Karpas-422 (cell line): ENCODE measurements at regions not wholly inside any gene's neighbourhood (a gene's known extent, or its start where the extent isn't known, plus 50 kb on each side); places are given as distances from the start of the nearest gene placed in this dataset.

ENCODE experiments used
- DNase-seq: peaks from one replicate; pipeline ENCODE4 v3.0.0-alpha.2; 2015
- H2AFZ ChIP-seq: fragments of 200-600 bp; sonication (generic); 2 replicates; pipeline ENCODE4 v1.6.1; 2014; ENCODE audit warnings: antibody characterized with exemption, low read length, mixed read lengths
- H3K27ac ChIP-seq: fragments of 200-600 bp; sonication (generic); 2 replicates; pipeline ENCODE4 v1.5.1; 2014; ENCODE audit warnings: mild to moderate bottlenecking, low read length, moderate library complexity
- H3K27me3 ChIP-seq: fragments of 200-600 bp; sonication (generic); 2 replicates; pipeline ENCODE4 v1.6.1; 2014; ENCODE audit warnings: low read length, mixed read lengths
- H3K36me3 ChIP-seq: fragments of 200-600 bp; sonication (generic); 2 replicates; pipeline ENCODE4 v1.6.1; 2014; ENCODE audit warnings: low read length, mixed read lengths; ENCODE audit not compliant: insufficient read depth
- H3K4me1 ChIP-seq: fragments of 200-600 bp; sonication (generic); 2 replicates; pipeline ENCODE4 v1.6.1; 2014; ENCODE audit warnings: mild to moderate bottlenecking, low read length, mixed read lengths
- H3K4me2 ChIP-seq: fragments of 200-600 bp; sonication (generic); 2 replicates; pipeline ENCODE4 v1.6.1; 2014; ENCODE audit warnings: low read length, low read depth, mild to moderate bottlenecking; ENCODE audit not compliant: poor library complexity, severe bottlenecking
- H3K4me3 ChIP-seq: fragments of 200-600 bp; sonication (generic); 2 replicates; pipeline ENCODE4 v1.5.1; 2014; ENCODE audit warnings: mild to moderate bottlenecking, antibody characterized with exemption, low read length, mixed read lengths
- H3K79me2 ChIP-seq: fragments of 200-600 bp; sonication (generic); 2 replicates; pipeline ENCODE4 v1.6.1; 2014; ENCODE audit warnings: mild to moderate bottlenecking, low read length, mixed read lengths
- H3K9ac ChIP-seq: fragments of 200-600 bp; sonication (generic); 2 replicates; pipeline ENCODE4 v1.6.0; 2014; ENCODE audit warnings: low read length
- H3K9me2 ChIP-seq: fragments of 200-600 bp; sonication (generic), shearing (Covaris generic); replicated peaks from 2 replicates; pipeline ENCODE4 v1.6.0; 2014; ENCODE audit warnings: mild to moderate bottlenecking, low read length, moderate library complexity; ENCODE audit not compliant: insufficient read depth
- H3K9me3 ChIP-seq: fragments of 300-700, 200-600 bp; sonication (generic); 2 replicates; pipeline ENCODE4 v1.6.1; 2014; ENCODE audit warnings: low read length, mixed read lengths
- H4K20me1 ChIP-seq: fragments of 200-600 bp; sonication (generic); 2 replicates; pipeline ENCODE4 v1.6.1; 2014; ENCODE audit warnings: mild to moderate bottlenecking, antibody characterized with exemption, low read length, low read depth; ENCODE audit not compliant: insufficient read depth

DNA sequence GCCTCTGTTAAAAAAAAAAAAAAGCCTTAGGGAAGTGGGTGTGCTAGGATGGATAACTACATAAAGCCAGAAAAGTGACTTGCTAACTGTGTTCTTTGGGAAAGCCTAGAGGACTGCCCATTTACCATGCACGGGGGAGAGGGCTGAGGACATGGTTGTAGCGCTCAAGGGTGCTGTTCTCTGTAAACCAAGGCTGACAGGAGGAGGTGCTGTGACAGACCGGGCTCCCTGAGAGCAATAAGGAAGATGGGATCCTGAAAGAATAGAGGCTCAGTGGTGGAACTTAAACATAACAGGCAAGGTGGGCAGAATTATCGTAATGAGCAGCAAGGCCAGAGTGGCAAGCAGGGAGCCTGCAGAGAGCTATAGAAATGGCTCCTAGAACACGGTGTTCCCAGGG is 98.5 kb upstream of the DISP3 start:
- H3K79me2 ChIP-seq, result no peaks in the 10 kb centered on the region
- H3K9me3 ChIP-seq, result no peaks in the 10 kb centered on the region
- no peaks in the 10 kb centered on the region for H3K27me3 ChIP-seq
- no peak overlapping the region for H3K27ac ChIP-seq
- no peaks in the 10 kb centered on the region for H3K9me2 ChIP-seq
- no peak overlapping the region for H2AFZ ChIP-seq
- no peak overlapping the region for H3K9ac ChIP-seq
- no peak overlapping the region for H3K4me2 ChIP-seq
- no peak overlapping the region for H3K4me3 ChIP-seq
- no peaks in the 10 kb centered on the region for H3K36me3 ChIP-seq
- peaks cover 5% of the 10 kb centered on the region for H3K4me1 ChIP-seq
- DNase-seq, result no peak
- H4K20me1 ChIP-seq, result no peaks in the 10 kb centered on the region

DNA sequence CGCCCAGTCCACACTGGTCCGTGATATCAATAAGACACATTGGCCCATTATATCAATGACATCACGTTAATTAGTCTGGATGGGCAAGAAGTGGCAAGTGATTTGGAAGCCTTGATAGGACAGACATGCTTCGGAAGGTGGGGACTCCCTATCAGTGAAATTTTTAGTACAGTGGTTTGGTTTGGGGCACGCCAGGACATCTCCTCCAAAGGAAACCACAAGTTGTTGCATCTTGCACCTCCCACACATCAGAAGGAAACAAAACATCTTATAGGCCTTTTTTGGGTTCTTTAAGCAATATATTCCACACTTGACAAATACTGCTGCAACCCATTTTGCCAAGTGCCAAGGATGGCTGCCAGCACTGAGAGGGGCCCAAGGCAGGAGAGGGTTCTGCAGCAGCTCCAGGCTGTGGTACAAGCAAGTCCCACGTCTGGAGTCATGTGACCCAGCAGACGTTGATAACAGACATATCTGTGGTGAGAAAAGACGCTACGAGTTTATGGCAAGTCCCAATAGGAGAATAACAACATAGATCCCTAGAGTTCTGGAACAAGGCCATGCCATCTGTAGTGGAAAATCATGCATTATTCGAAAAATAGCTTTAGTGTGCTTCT is 95.3 kb upstream of the DISP3 start:
- H3K9me3 ChIP-seq, result no peaks in the 10 kb centered on the region
- no peaks in the 10 kb centered on the region for H3K79me2 ChIP-seq
- H3K27ac ChIP-seq, result no peak overlapping the region
- H3K9ac ChIP-seq, result no peak overlapping the region
- no peak overlapping the region for H3K4me2 ChIP-seq
- no peaks in the 10 kb centered on the region for H3K9me2 ChIP-seq
- H3K36me3 ChIP-seq, result no peaks in the 10 kb centered on the region
- H3K4me3 ChIP-seq, result no peak overlapping the region
- H2AFZ ChIP-seq, result no peak overlapping the region
- no peak for DNase-seq
- H3K4me1 ChIP-seq, result no peaks in the 10 kb centered on the region
- H4K20me1 ChIP-seq, result no peaks in the 10 kb centered on the region
- no peaks in the 10 kb centered on the region for H3K27me3 ChIP-seq

DNA sequence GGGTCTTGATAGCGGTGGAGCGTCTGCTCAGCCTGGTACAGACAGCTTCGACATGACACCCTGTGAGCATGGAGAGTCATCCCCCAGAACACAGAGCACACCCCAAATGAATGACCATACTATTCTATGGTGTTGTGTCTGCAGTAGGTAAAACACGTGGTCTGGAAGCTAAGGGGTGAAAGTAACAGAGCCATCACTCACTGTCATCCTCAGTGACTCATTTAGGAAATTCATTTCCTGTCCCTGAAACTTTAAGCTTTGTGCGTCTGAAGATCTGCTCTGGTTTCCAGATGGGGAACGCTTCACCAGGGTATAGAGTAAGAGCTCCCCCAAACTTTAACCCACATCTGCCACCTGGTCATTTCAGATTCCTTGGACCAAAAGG is 94.8 kb upstream of the DISP3 start:
- Histone ChIP-seq H2AFZ (no peak overlapping the region), H3K4me2 (no peak overlapping the region)

DNA sequence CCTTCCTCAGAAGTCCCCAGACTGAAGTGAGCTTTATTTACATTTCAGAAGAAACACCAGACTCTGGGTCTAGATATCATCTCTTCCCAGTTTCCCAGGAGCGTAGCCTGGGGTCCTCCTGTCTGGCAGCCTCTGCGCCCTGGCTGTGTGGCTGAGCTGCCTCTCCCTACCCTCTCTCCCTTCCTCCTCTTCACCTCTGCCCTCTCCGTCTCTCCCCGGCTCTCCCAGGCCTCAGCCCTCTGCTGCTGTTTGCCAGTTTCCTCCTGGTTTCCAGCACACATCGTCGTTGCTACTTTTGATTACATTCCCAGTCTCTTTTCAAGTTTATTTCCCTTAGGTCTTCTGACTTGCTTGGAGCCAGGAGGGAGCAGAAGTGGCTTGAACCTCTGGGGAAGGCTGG is 91.1 kb upstream of the DISP3 start:
- H4K20me1 ChIP-seq, result no peaks in the 10 kb centered on the region
- no peaks in the 10 kb centered on the region for H3K4me1 ChIP-seq
- no peak overlapping the region for H3K9ac ChIP-seq
- no peaks in the 10 kb centered on the region for H3K9me3 ChIP-seq
- H3K9me2 ChIP-seq, result no peaks in the 10 kb centered on the region
- no peaks in the 10 kb centered on the region for H3K36me3 ChIP-seq
- no peaks in the 10 kb centered on the region for H3K79me2 ChIP-seq
- no peaks in the 10 kb centered on the region for H3K27me3 ChIP-seq
- no peak for DNase-seq
- no peak overlapping the region for H2AFZ ChIP-seq
- no peak overlapping the region for H3K4me3 ChIP-seq
- H3K4me2 ChIP-seq, result no peak overlapping the region
- no peak overlapping the region for H3K27ac ChIP-seq

More for the DNA sequence above, 94.8 kb upstream of the DISP3 start:
- no peak for DNase-seq
- no peak overlapping the region for H3K27ac ChIP-seq
- no peaks in the 10 kb centered on the region for H3K79me2 ChIP-seq
- H4K20me1 ChIP-seq, result no peaks in the 10 kb centered on the region
- no peaks in the 10 kb centered on the region for H3K9me3 ChIP-seq
- H3K9ac ChIP-seq, result no peak overlapping the region
- no peaks in the 10 kb centered on the region for H3K4me1 ChIP-seq
- no peaks in the 10 kb centered on the region for H3K9me2 ChIP-seq
- H3K4me3 ChIP-seq, result no peak overlapping the region
- no peaks in the 10 kb centered on the region for H3K36me3 ChIP-seq
- no peaks in the 10 kb centered on the region for H3K27me3 ChIP-seq

DNA sequence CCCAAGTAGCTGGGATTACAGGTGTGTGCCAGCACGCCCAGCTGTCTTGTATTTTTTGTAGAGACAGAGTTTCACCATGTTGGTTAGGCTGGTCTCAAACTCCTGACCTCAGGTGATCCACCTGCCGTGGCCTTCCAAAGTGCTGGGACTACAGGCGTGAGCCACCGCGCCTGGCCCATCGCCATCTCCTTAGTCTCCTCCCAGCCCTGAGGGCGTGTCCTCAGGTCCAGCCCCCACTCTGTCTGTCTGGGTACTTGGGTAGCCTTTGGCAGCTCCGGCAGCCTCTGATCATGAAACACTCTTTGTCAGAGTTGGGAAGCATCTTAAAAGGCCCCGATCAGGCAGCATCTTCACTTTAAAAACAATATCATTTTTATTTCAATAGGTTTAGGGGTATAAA is 90.3 kb upstream of the DISP3 start:
- no peak overlapping the region for H3K4me2 ChIP-seq
- no peak overlapping the region for H3K27ac ChIP-seq
- H3K9me3 ChIP-seq, result no peaks in the 10 kb centered on the region
- no peaks in the 10 kb centered on the region for H3K36me3 ChIP-seq
- no peak overlapping the region for H2AFZ ChIP-seq
- no peaks in the 10 kb centered on the region for H3K27me3 ChIP-seq
- H3K9me2 ChIP-seq, result no peaks in the 10 kb centered on the region
- H3K4me3 ChIP-seq, result no peak overlapping the region
- H3K4me1 ChIP-seq, result no peaks in the 10 kb centered on the region
- H4K20me1 ChIP-seq, result no peaks in the 10 kb centered on the region
- no peak for DNase-seq
- H3K79me2 ChIP-seq, result no peaks in the 10 kb centered on the region
- H3K9ac ChIP-seq, result no peak overlapping the region

- Histone ChIP-seq H3K27ac (no peak overlapping the region), H2AFZ (no peak overlapping the region), H3K79me2 (no peaks in the 10 kb centered on the region), H4K20me1 (no peaks in the 10 kb centered on the region), H3K9me2 (no peaks in the 10 kb centered on the region), H3K4me1 (no peaks in the 10 kb centered on the region), H3K9ac (no peak overlapping the region), H3K9me3 (no peaks in the 10 kb centered on the region), H3K27me3 (no peaks in the 10 kb centered on the region), H3K4me2 (no peak overlapping the region), H3K36me3 (no peaks in the 10 kb centered on the region), H3K4me3 (no peak overlapping the region)
- no peak for DNase-seq
These were observed 87.6 kb upstream of the DISP3 start for GRCh38 chr1:11391327-11391726.

GRCh38 chr1:11391886-11392285 is 87.1 kb upstream of the DISP3 start:
- H3K4me1 ChIP-seq, result no peaks in the 10 kb centered on the region
- no peaks in the 10 kb centered on the region for H4K20me1 ChIP-seq
- H3K9me3 ChIP-seq, result no peaks in the 10 kb centered on the region
- DNase-seq, result no peak
- H3K9ac ChIP-seq, result no peak overlapping the region
- H3K36me3 ChIP-seq, result no peaks in the 10 kb centered on the region
- no peaks in the 10 kb centered on the region for H3K79me2 ChIP-seq
- H3K27ac ChIP-seq, result no peak overlapping the region
- no peak overlapping the region for H3K4me2 ChIP-seq
- no peaks in the 10 kb centered on the region for H3K9me2 ChIP-seq
- no peak overlapping the region for H3K4me3 ChIP-seq
- H2AFZ ChIP-seq, result no peak overlapping the region
- H3K27me3 ChIP-seq, result no peaks in the 10 kb centered on the region

DNA sequence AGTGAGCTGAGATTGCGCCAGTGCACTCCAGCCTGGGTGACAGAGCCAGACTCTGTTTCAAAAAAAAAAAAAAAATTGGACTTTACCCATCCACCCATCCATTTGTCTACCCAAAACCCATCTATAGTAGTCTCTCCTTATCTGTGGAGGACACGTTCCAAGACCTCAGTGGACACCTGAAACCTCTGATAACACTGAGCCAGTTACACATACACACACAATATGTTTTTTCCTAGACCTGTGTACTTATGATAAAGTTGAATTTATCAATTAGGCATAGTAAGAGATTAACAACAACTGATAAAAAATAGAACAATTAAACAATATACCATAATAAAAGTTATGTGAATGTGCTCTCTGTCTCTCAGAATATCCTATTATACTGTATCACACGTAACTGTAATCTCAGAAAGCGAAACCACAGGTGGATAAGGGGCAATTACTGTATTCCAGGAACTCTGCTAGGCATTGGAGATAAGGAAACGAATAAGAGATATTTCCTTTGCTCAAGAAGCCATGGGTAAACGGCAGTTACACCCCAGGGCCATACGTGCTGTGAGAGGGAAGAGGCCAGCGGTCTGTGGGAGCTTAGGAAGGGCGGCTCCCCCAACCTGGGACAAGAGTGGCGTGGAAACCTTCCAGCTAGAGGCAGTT is 84.2 kb upstream of the DISP3 start:
- H3K27me3 ChIP-seq, result no peaks in the 10 kb centered on the region
- no peak overlapping the region for H2AFZ ChIP-seq
- no peak overlapping the region for H3K27ac ChIP-seq
- no peaks in the 10 kb centered on the region for H4K20me1 ChIP-seq
- H3K4me3 ChIP-seq, result no peak overlapping the region
- DNase-seq, result no peak
- no peak overlapping the region for H3K4me2 ChIP-seq
- H3K9me3 ChIP-seq, result no peaks in the 10 kb centered on the region
- no peak overlapping the region for H3K9ac ChIP-seq
- no peaks in the 10 kb centered on the region for H3K79me2 ChIP-seq
- no peaks in the 10 kb centered on the region for H3K36me3 ChIP-seq
- H3K9me2 ChIP-seq, result no peaks in the 10 kb centered on the region
- H3K4me1 ChIP-seq, result no peaks in the 10 kb centered on the region
